ENCODE measurements at regions not wholly inside any gene's neighbourhood (a gene's known extent, or its start where the extent isn't known, plus 50 kb on each side); places are given as distances from the start of the nearest gene placed in this dataset.
A peak's percentile ranks its signal among the peaks of the same experiment; 100 is the strongest.

GRCh38 chr20:62578294-62578897 is 63.9 kb upstream of the SLCO4A1 start:
- ChIA-PET SMC1A (ENCODE audit: uncharacterized antibody, unreplicated experiment) (no interaction called here), RAD21 (ENCODE audit: unreplicated experiment) (interaction anchor here (1.6 kb wide), 1 partner anchor 38 kb away, joined by 3 read pairs; no protein-coding TSS in a partner anchor), POLR2A (no interaction called here), CTCF (interaction anchor here (0.6 kb wide), 1 partner anchor 32 kb away, joined by 3 read pairs; no protein-coding TSS in a partner anchor)
- Histone ChIP-seq H4K20me1 (ENCODE audit: control insufficient read depth, insufficient read depth) (no peaks in the 10 kb centered on the region), H3K4me1 (ENCODE audit: control insufficient read depth, insufficient read depth, low read length) (no peaks in the 10 kb centered on the region), H3K4me2 (ENCODE audit: control insufficient read depth, insufficient read depth) (no peak overlapping the region), H3K27me3 (replicated peaks in 1 of 2; ENCODE audit: control insufficient read depth in 2 of 2, insufficient read depth in 2 of 2, low read length in 1 of 2) (peaks cover 2 to 5% of the 10 kb centered on the region in 2 experiments; a peak in 3 of 4 replicates), H3K27ac (ENCODE audit: control insufficient read depth, insufficient read depth) (no peak overlapping the region), H3K9me3 (replicated peaks; ENCODE audit: control insufficient read depth, insufficient read depth, low read length) (no peaks in the 10 kb centered on the region), H3K9ac (ENCODE audit: control insufficient read depth, insufficient read depth, low read length) (no peak overlapping the region), H2AFZ (ENCODE audit: control insufficient read depth, low read depth, low read length) (no peak overlapping the region), H3K4me3 (no peak overlapping the region), H3K79me2 (ENCODE audit: control insufficient read depth, insufficient read depth, low read length) (no peaks in the 10 kb centered on the region), H3K36me3 (ENCODE audit: control insufficient read depth in 2 of 2, insufficient read depth in 2 of 2, low read length in 1 of 2) (no peaks in the 10 kb centered on the region)
- no peak for DNase-seq (ENCODE audit: low read depth, low spot score)
- TF ChIP-seq CTCF (IDR thresholded peaks at IDR 0.05 in 2 of 3, conservative IDR thresholded peaks at IDR 0.05 in 1 of 3; ENCODE audit: control insufficient read depth in 2 of 3, extremely low read depth in 1 of 3, insufficient read depth in 1 of 3, low read depth in 3 of 3, low read length in 3 of 3) (0 out of 6 replicates have a peak, but pooled peaks of 1 of the 3 experiments have one; percentile 3), NRF1 (conservative IDR thresholded peaks at IDR 0.05; ENCODE audit: low read depth, low read length) (no peak)
- WGBS (ENCODE audit: insufficient coverage, insufficient replicate concordance, low lambda C conversion rate, missing lambda C conversion rate): 13% methylated on average over 20 of the region's 20 CpGs
- peak; percentile 56 for ATAC-seq
- no TSS peak for BruUV-seq (replicated peaks)
- in situ Hi-C loops (cut with MboI) (no loop called here), intact Hi-C loops (cut with micrococcal nuclease; ENCODE audit: unreplicated experiment) (no loop called here)
- FAIRE-seq: no peak

GRCh38 chr20:62580052-62580451 is 62.3 kb upstream of the SLCO4A1 start:
- intact Hi-C loops (cut with micrococcal nuclease; ENCODE audit: unreplicated experiment) (no loop called here), in situ Hi-C loops (cut with MboI) (no loop called here)
- Histone ChIP-seq H3K36me3 (ENCODE audit: control insufficient read depth in 2 of 2, insufficient read depth in 2 of 2, low read length in 1 of 2) (no peaks in the 10 kb centered on the region), H3K27ac (ENCODE audit: control insufficient read depth, insufficient read depth) (no peak overlapping the region), H3K79me2 (ENCODE audit: control insufficient read depth, insufficient read depth, low read length) (no peaks in the 10 kb centered on the region), H3K4me1 (ENCODE audit: control insufficient read depth, insufficient read depth, low read length) (no peaks in the 10 kb centered on the region), H3K4me3 (no peak overlapping the region), H3K4me2 (ENCODE audit: control insufficient read depth, insufficient read depth) (no peak overlapping the region), H3K27me3 (replicated peaks in 1 of 2; ENCODE audit: control insufficient read depth in 2 of 2, insufficient read depth in 2 of 2, low read length in 1 of 2) (peaks cover 0 to 5% of the 10 kb centered on the region in 2 experiments; a peak in 2 of 4 replicates), H3K9ac (ENCODE audit: control insufficient read depth, insufficient read depth, low read length) (no peak overlapping the region), H2AFZ (ENCODE audit: control insufficient read depth, low read depth, low read length) (no peak overlapping the region), H3K9me3 (replicated peaks; ENCODE audit: control insufficient read depth, insufficient read depth, low read length) (no peaks in the 10 kb centered on the region), H4K20me1 (ENCODE audit: control insufficient read depth, insufficient read depth) (no peaks in the 10 kb centered on the region)
- FAIRE-seq: no peak
- RAD21 ChIA-PET (ENCODE audit: unreplicated experiment): no interaction called here
- CTCF ChIA-PET: no interaction called here
- POLR2A ChIA-PET: no interaction called here
- ATAC-seq: no peak
- BruUV-seq (replicated peaks): no TSS peak
- SMC1A ChIA-PET (ENCODE audit: uncharacterized antibody, unreplicated experiment): no interaction called here
- no peak for DNase-seq (ENCODE audit: low read depth, low spot score)
- 23% methylated on average over 10 of the region's 10 CpGs for WGBS (ENCODE audit: insufficient coverage, insufficient replicate concordance, low lambda C conversion rate, missing lambda C conversion rate)
- TF ChIP-seq BACH1 (IDR thresholded peaks at IDR 0.05; ENCODE audit: borderline replicate concordance): no peak
- no peak for TF ChIP-seq TBL1XR1 (IDR thresholded peaks at IDR 0.05; ENCODE audit: low read depth, low read length)
- TF ChIP-seq ZZZ3 (IDR thresholded peaks at IDR 0.05; ENCODE audit: control insufficient read depth, insufficient read length, low read depth): no peak
- no peak for TF ChIP-seq SKIL (IDR thresholded peaks at IDR 0.05; ENCODE audit: low read depth, poor library complexity, severe bottlenecking)
- no peak for TF ChIP-seq SREBF2 (IDR thresholded peaks at IDR 0.05; ENCODE audit: low read length)
- TF ChIP-seq SIN3A (IDR thresholded peaks at IDR 0.05; ENCODE audit: low read depth, low read length): no peak
- no peak for TF ChIP-seq SP1 (IDR thresholded peaks at IDR 0.05; ENCODE audit: low read depth, low read length)
- no peak for TF ChIP-seq MYB (IDR thresholded peaks at IDR 0.05; ENCODE audit: borderline replicate concordance, low read depth, low read length)

Measured in GM12878 (cell line).